HG02943 (cell line): ENCODE measurements at regions not wholly inside any gene's neighbourhood (a gene's known extent, or its start where the extent isn't known, plus 50 kb on each side); places are given as distances from the start of the nearest gene placed in this dataset.
"Not testable (repeated sequence)": the region's sequence is repeated elsewhere in the genome, so short reads cannot be mapped to it uniquely, and the experiment has no call there.

ENCODE experiments used
- ATAC-seq: cut with Tn5 transposase; IDR thresholded peaks from one replicate; pipeline ENCODE4 v1.9.1; 2021; ENCODE audit warnings: mild to moderate bottlenecking, low read depth, moderate library complexity; ENCODE audit not compliant: unreplicated experiment

DNA sequence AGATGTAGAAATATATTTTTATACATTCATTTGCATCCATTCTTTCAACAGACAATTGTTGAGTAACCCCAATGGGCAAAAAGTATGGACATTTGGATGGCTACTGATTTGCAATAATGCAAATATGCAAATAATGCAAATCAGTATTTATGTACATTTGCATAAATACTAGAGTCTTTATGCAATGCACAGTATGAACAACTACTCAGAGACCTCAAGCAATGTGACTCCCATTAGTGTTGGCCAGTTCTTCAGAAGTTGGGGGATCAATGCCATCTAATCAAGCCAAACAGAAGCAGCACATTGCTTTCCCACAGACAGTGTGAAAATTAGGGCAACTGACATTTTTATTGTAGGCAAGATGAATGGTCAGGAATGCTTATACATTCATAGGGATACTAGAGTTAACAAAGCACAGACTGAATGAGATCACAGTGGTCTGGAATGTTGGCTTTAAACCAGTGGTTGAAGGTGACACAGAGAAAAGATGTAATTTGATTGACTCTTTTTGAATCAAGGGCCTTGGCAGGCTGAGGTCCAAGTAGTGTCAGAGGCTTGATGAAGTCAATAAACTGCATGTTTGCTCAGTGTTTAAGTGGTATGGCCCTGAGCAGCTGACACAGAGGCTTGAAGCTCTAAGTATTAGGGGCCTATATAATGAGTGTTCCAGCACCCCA is 256.6 kb downstream of the CTH start:
- no peak for ATAC-seq

DNA sequence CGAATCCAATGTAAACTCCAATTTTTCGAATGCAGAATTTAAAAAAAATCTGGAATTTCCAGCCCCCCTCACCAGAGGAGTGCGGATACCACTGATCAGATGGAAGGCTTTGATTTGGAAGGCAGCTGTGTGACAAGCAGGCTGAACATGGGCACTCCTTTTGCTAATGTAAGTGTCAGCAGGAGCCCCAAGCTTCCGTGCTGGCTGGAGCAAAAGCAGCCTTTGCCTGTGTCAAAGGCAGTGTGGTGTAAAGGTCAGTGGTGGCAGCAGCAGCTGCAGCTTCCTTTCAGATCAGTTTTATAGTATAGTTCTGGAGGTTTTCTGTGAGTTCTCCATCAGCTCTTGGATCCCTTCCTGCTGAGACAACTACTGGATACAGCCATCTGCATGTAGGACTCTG is 259.9 kb downstream of the CTH start:
- no peak for ATAC-seq

DNA sequence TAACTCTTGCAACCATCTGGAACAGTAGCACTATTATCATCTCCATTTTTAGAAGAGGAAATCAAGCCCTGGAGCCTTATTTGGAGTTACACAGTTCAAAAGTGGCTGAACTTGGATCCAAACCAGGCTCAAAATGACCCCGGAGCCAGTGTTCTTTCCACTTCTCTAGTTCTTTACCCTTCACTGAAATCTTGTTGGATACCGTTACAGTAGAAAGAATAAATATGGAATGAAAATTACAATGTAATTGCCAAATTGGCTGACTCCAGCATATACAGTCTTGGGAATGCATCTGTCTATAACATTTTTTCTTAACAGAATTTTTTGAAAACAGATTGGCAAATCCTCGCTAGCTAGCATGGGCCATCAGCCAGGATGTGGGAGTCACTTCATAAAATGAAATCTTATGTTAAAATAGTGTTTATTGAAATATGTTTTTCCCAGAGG is 261.4 kb downstream of the CTH start:
- no peak for ATAC-seq

DNA sequence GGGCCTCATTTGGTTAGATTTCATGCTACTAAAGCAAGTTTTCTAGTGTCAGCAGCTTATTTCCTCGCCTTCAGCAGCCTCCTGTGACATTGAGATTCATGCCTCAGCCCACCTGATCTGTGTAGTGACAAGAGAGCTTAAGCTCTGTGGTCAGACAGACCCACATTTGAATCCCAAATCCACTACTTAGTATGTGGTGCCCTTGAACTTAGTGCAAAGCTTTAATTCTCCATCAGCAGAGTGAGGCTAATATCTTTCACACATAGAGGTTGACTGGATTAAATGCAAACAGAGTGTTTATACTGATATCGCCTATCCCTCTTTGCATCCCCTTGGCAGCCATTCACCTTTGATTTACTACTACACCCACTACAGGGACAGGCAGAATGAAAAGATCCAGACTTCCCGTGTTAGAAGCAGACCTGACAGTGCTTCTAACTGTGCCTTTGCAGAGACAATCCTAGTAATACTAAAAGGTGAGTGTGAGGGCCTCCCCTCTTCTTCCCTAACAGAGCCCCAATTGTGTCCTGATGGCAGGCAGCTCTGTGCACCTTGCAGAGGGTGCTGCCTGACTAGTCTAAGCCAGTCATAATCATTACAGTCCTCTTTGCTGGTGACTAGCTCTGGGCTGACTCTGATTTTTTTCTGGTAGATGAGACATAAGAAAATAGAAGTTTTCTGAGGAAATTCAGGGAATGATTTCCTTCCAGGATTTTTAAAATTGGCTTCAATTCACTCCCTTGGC is 264.0 kb downstream of the CTH start:
- ATAC-seq = no peak

DNA sequence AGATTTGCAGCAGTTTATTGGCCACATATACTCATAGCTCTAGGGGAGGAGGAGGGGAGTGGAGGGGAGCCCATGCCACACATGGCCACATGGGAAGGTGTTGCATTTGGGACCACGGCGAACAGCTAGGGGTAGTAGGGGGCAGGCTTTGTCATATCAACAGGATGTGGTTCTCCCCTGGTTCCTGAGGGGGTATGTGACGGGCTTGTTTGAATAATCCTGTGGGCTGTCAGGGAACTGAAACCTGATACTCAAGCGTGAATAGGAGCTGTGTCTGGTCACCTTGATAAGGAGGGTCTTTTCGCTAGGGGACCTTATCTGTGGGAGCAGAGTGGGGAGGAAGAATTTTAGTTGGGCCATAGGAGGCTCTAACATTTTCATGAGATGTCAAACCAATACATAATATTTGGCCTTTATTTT is 264.7 kb downstream of the CTH start:
- ATAC-seq = no peak

DNA sequence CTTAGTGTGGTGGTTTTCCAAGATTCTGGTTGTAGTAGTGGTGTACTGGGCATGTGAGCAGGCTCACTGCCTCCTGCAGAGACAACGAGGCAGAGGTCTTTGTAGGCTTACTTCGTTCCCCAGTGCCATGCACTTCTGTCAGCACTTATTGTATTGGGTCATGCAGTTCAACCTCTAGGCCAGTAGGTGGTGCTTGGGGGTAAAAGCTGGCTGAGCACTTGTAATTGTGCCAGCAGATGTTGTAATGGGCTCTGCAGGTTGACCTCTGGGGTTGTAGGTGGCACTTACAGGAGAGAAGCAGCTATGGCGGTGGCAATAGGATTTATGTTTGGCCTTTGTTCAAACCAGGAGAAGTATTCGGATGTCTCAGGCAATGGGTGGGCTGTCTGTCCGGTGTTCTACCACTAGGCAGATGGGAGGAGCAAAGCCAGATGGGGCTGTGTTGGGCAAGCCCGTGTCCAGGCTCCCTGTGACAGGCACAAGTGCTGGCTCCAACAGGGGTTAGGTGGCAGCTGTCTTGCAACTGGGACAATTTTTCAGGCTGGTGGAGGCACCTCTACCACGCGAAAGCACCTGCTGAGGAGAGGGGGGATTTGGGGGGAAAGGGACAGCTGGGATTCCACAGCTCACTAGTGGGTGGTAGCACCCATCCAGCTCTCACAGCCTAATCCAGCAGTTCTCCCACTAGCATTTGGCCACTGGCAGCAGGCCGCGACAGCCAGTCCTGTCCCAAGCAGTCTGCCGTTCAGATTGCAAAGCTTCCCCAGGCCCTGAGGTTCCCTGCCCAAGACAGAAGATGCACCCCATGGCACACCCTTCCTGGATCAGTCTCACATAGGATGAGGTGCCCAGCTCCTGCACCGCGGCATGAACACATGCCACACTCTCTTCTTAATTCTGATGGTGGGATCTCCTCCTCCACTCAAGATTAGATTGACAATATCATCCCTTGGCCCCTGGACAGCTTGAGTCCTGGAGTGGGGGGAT is 274.5 kb downstream of the CTH start:
- ATAC-seq = peak; percentile 100

DNA sequence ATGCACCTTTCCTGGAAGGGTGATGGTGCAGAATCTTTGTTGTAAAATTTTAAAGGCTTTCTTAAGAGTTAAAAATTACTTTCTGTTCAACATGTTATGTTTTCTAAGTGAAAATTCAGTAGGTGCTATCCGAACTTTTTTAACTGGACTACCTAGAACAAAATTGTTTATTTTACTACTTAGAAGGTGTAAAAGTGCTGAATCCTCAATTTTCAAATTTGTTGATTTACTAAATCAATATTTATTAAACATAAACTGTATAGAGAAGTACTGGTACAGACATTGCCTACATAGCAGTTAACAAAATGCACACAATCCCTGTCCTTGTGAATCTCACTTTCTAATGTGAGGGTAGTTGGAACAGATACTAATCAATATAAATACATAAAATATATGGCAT is 277.5 kb downstream of the CTH start:
- ATAC-seq = no peak

DNA sequence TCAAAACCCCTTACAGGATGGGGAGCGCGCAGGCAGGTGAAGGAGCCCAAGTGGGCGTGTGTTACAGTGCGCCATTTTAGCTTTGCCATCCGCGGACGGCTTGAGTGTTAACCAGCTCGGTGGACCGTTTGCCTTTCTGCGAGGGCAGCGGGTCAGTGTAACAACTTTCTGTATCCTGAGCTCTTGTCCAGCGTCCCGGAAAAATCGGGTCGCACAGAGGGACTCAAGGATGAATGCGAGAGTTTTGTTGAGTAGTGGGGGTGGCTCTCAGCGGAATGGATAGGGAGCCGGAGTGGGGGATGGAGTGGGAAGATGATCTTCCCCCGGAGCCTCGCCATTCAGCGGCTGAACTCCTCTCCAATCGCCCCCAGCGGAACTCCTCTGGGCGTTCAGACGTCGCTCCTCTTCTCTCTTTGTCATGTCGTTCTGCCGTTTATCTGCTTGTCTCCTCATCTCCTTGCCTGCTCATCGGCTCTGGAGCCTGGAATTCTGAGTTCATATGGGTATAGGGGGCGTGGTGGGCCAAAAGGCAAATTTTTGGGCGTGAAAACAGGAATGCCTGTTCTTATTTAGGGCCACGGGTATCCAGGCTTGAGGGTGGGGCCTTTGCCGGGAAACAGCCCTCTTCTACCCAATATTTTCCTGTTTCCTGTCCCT is 295.4 kb downstream of the CTH start:
- ATAC-seq = no peak

DNA sequence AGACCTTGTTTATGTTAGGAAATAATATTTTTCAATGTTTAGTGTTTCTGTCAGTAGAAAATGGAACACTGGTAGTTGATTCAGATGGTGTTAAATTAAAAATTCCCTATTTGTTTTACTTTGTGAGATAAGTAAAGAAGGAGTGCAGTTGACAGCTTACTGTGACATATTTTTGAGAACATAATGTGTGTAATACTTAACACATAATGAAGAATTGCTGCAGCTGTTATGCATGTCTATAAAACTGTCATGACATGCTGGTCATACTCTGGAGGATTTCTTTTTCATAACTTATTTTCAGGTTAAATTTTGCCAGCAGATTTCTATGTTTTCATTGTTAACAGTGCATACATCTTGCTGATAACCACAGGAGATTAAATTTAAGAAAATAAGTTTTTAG is 296.1 kb downstream of the CTH start:
- ATAC-seq = no peak

DNA sequence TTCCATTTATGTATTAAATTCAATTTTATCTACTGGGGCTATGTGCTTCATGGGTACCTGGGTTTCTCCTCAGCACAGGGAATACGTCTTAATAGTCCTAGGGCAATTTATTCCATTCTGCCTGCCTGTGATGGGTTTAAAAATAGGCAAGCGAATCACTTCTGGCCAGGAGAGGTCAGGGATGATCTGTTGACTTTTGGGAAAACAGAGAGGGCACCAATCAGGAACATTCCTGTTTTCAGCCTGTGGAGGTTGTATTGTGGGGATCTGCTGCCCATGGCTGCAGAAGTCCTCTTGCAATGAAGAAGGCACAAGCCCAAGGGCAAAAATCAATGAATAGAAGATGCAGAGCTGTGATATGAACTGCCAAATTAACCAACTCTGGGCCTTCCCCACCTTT is 303.1 kb downstream of the CTH start:
- ATAC-seq = no peak

DNA sequence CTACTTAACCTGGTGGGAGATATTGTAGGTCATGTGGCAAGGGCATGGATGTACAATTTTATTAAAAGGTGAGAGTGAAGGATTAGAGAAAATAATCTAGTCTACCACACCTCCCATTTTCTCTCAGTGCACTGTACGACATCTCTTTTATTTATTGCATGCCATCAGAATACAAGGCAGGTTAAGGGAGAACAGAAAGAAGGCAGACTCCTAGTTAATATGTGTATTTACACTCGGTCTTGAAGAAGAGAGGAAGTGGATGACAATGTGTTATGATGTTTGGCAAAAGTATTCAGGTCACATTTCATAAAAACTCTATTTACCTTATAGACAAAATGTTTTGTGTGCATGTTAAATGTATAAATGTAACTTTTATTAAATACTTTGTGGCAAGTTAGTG is 306.1 kb downstream of the CTH start:
- no peak for ATAC-seq

DNA sequence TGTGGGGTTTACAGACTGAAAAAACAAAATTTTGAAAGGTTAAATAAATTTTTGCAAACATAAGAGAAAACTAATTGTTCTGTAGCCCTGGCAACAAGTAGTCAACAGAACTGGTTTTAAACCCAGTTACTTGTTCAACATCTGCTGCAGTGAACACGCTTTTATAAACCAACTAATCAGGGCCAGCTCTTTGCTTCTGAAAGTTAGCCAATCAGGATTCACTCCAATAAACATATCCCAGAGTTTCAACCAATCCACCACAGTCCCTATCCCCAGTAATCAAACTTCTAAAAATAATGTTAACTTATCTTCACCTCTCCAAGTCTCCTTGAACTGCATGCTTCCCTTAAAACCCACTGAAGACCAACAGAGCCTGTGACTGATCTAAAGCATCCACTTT is 306.6 kb downstream of the CTH start:
- no peak for ATAC-seq

DNA sequence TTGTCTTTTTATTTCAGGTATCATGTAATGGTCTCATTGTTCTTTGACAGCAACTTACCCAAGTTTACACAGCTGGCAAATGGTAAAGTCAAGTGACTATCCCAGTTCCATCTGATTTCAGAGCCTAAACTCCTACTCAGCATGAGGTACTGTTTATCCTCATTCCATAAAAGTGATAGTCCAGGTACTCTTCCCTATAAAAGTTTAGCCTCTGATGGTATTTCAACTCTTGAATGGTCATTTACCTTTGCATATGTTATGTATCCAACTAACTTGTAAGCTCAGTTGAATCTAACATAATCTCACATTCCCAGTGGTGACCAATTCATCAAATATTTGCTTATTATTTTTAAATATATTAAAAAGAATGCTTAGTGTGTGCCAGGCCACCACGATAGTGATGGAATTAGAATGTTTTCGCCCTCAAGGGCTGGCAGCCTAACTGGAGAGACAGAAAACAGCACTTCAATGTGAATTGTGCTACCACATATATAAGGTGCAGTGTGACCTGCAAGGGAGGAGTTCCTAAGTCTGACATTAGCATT is 307.1 kb downstream of the CTH start:
- ATAC-seq = no peak

DNA sequence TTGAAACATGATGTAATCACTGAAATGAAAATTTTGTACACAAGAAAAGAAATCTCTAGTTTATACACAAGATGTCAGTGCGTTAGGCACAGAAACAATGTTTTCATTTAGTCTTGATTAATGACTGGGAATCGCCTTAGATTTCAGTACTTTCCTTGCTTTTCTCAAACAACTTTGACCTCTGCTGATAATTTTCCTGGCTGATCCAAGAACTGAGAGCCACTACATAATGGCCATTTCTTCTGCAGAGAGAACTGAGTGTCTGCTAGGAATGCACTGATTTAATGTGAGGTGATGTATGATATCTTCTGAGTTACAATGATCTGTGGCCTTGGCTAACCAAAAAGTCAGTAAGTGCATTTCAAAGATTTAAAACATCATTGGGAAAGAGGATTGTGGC is 308.1 kb downstream of the CTH start:
- ATAC-seq = no peak

DNA sequence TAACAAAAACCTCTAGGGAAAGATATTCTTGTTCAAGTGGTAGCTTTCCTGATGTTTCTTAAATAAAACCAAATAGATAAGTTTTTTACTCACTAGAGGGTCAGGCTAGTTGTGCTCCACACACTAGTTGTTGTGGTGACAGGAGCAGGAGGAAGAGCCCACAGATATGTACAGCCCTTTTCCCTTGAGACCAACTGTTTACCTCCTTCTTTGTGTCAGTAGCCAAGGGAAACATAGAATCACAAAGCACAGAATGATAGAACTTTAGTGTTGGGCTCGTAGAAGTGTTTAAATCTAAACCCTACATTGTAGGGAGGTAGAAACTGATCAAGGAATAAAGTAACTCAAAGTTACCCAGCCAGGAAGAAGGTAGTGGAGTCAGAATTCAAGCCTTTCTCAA is 309.0 kb downstream of the CTH start:
- no peak for ATAC-seq

DNA sequence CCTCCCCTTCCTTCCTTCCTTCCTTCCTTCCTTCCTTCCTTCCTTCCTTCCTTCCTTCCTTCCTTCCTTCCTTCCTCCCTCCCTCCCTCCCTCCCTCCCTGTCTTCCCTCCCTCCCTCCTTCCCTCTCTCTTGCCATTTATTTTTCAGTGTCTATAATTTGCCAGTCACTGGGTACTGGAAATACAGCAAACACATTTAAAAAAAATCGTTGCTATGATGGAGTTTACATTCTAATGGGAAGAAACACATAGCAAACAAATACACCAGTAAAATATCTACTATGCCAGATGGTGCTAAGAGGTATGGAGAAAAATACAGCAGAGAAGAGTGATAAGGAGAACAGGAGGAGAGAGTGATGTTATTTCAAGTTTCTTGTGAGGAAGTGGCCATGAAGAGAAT is 309.5 kb downstream of the CTH start:
- ATAC-seq = no peak

DNA sequence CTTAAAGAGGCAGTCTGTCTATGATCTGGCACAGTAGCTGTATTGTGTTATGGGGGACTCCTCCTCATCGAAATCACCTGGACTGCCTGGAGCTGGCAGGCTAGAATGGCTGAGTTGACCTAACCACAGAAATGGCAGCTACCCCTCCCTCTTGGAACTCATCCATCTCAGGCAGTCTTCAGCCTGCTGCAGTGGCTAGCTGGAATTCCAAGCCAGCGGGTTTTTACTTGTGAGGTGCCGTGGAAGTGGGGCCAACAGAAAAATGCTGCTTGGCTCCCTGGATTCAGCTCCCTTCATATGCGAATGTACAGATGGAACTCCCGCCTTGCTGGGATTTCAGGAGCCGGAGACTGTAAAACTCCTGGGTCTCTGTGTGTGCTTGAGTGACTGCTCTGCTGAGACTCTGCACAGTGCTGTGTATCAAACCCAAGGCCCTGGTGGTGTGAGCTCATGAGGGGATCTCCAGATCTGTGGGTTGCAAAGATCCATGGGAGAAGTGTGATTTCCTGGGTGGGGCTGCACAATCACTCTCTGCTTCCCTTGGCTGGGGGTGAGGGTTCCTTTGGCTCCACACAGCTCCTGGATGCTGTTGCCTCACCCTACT is 316.9 kb downstream of the CTH start:
- no peak for ATAC-seq

DNA sequence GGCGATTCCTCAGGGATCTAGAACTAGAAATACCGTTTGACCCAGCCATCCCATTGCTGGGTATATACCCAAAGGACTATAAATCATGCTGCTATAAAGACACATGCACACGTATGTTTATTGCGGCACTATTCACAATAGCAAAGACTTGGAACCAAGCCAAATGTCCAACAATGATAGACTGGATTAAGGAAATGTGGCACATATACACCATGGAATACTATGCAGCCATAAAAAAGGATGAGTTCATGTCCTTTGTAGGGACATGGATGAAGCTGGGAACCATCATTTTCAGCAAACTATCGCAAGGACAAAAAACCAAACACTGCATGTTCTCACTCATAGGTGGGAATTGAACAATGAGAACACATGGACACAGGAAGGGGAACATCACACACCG is 311.1 kb downstream of the PTGER3 start:
- ATAC-seq = not testable (repeated sequence)

DNA sequence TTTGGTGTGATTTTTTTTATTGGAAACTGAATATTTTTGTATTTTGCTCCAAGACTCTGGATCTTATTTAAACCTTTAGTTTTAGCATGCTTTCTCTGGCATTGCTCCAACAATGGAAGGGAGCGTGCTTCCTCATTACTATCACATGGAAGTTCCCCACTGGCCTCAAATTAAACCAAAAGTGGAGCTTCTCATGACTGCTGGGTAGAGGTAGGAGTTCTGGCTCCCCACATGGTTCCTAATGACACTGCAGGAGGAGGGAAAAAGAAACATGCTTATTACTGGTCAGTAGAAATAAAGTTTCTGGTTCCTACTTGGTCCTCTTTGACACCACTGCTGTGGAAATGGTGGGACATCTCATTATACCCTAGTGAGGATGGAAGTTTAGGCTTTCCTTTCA is 310.5 kb downstream of the PTGER3 start:
- no peak for ATAC-seq

DNA sequence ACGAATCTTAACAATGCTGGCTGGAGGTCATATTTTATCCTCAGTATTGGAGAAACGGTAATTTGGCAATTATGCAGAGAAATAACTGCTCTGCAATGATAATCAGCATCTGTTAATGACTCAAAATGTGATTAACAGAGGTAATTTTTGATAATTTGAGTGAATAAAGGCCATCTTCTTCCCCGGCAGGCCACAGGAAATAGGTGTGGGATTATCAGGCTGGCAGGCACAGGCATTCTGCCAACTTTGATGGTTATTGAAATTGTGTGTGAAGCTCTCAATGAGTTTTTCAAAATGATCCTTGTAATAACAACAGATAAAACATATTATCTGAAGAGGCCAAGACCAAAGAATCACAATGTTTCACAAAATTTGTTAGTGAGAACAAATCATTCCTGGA is 309.0 kb downstream of the PTGER3 start:
- ATAC-seq = no peak
